Right lobe of liver (tissue), 6 donors: ENCODE measurements at regions not wholly inside any gene's neighbourhood (a gene's known extent, or its start where the extent isn't known, plus 50 kb on each side); places are given as distances from the start of the nearest gene placed in this dataset.

Experiments used
- ATAC-seq, 4 donors: fragments of 200-7000 bp; cut with Tn5 transposase; one replicate each; pipeline ENCODE4 v1.9.1; 2020; ENCODE audit warnings: mild to moderate bottlenecking in 4 of 4, moderate library complexity in 4 of 4
- DNase-seq, 3 donors: peaks; one replicate each; pipeline ENCODE4 v3.0.0-alpha.2; 2020
- H3K27ac ChIP-seq, 3 donors: fragments of 200-600 bp; one replicate each; pipeline ENCODE4 v1.8.0; 2022
- H3K27me3 ChIP-seq, 2 donors: fragments of 200-600 bp; one replicate each; pipeline ENCODE4 v1.8.0; 2022
- H3K36me3 ChIP-seq, 4 donors: fragments of 200-600 bp; sonication (generic) in 1 of 4; one replicate each; pipeline versions ENCODE4 v1.5.1 to v1.8.0; 2017 to 2022; ENCODE audit warnings: control low read depth in 1 of 4
- H3K4me1 ChIP-seq, 4 donors: fragments of 200-600 bp; sonication (generic) in 1 of 4; one replicate each; pipeline versions ENCODE4 v1.5.1 to v1.8.0; 2017 to 2022; ENCODE audit warnings: control low read depth in 1 of 4
- H3K4me3 ChIP-seq, 3 donors: fragments of 200-600 bp; one replicate each; pipeline ENCODE4 v1.8.0; 2022
- H3K9me3 ChIP-seq, 4 donors: fragments of 200-600 bp; sonication (generic) in 1 of 4; one replicate each; pipeline versions ENCODE4 v1.5.1 to v1.8.0; 2017 to 2022; ENCODE audit warnings: control low read depth in 1 of 4
- CTCF ChIP-seq, 4 donors: fragments of 200-600 bp in 3 of 4; fragments of 450-650 bp in 1 of 4; IDR thresholded peaks; one replicate each; pipeline versions ENCODE4 v1.5.1 to v1.8.0; 2016 to 2022; ENCODE audit warnings: antibody characterized with exemption in 4 of 4, mild to moderate bottlenecking in 2 of 4
- POLR2A ChIP-seq: fragments of 450-650 bp; IDR thresholded peaks from one replicate; pipeline ENCODE4 v1.6.1; 2017; ENCODE audit warnings: antibody characterized with exemption, mild to moderate bottlenecking
- WGBS: methylation state at CpG from one replicate; pipeline ENCODE4 v1.1.6; 2018; ENCODE audit warnings: low coverage, low lambda C conversion rate; ENCODE audit not compliant: insufficient coverage; ENCODE audit errors: missing lambda C conversion rate; 5-methylcytosine and 5-hydroxymethylcytosine counted together
- intact Hi-C, 2 donors: fragments of 100-400 bp; cut with DNase I; formaldehyde crosslinking; loops; one replicate each; pipeline versions ENCODE4 v1.11.2 to v1.14.1; 2022
- donor health status: DM: no; HTN: yes; CAD: no.
- donor health status: DM: no; HTN: no; CAD: no.
- donor health status: DM: no; HTN: no; CAD: no.
- donor health status: DM: no; HTN: yes; CAD: no.
- donor health status: DM: no; HTN: yes; CAD: no.

- Histone ChIP-seq H3K27ac (no peak overlapping the region), H3K4me3 (no peak overlapping the region), H3K27me3 (no peaks in the 10 kb centered on the region), H3K9me3 (no peaks in the 10 kb centered on the region), H3K36me3 (no peaks in the 10 kb centered on the region), H3K4me1 (no peaks in the 10 kb centered on the region)
- DNase-seq, result no peak
- no peak for ATAC-seq
- intact Hi-C loops, result no loop called here
- WGBS, result 66% methylated on average over 4 of the region's 4 CpGs
- TF ChIP-seq POLR2A (no peak), CTCF (IDR thresholded peaks at IDR 0.05) (no peak)
Observed at GRCh38 chr1:72516264-72516663, 233.9 kb upstream of the NEGR1 start.

- ATAC-seq (no peak), DNase-seq (no peak)
- WGBS, result 30% methylated on average over 5 of the region's 5 CpGs
- no peaks in the 10 kb centered on the region for H3K9me3 ChIP-seq
- no peak overlapping the region for H3K4me3 ChIP-seq
- H3K27me3 ChIP-seq, result no peaks in the 10 kb centered on the region
- intact Hi-C loops, result no loop called here
- no peak for TF ChIP-seq CTCF (IDR thresholded peaks at IDR 0.05)
- no peak for TF ChIP-seq POLR2A
- H3K27ac ChIP-seq, result no peak overlapping the region
- H3K36me3 ChIP-seq, result no peaks in the 10 kb centered on the region
- no peaks in the 10 kb centered on the region for H3K4me1 ChIP-seq
Observed at GRCh38 chr1:72498371-72498770, 216.0 kb upstream of the NEGR1 start.

GRCh38 chr1:72489801-72490200 lies 207.5 kb upstream of the NEGR1 start:
- intact Hi-C loops, result no loop called here
- TF ChIP-seq CTCF (IDR thresholded peaks at IDR 0.05) (no peak), POLR2A (no peak)
- Histone ChIP-seq H3K27ac (no peak overlapping the region), H3K27me3 (no peaks in the 10 kb centered on the region), H3K36me3 (no peaks in the 10 kb centered on the region), H3K4me1 (no peaks in the 10 kb centered on the region), H3K4me3 (no peak overlapping the region), H3K9me3 (no peaks in the 10 kb centered on the region)
- ATAC-seq (no peak), DNase-seq (no peak)

GRCh38 chr1:72485801-72486200 lies 203.5 kb upstream of the NEGR1 start:
- 18% methylated on average over 1 of the region's 1 CpG for WGBS
- ATAC-seq, result no peak
- Histone ChIP-seq H3K9me3 (no peaks in the 10 kb centered on the region), H3K4me1 (no peaks in the 10 kb centered on the region), H3K27ac (no peak overlapping the region), H3K36me3 (no peaks in the 10 kb centered on the region), H3K27me3 (no peaks in the 10 kb centered on the region), H3K4me3 (no peak overlapping the region)
- intact Hi-C loops, result no loop called here
- no peak for TF ChIP-seq POLR2A
- TF ChIP-seq CTCF (IDR thresholded peaks at IDR 0.05), result no peak
- no peak for DNase-seq

GRCh38 chr1:72483846-72484357 lies 201.6 kb upstream of the NEGR1 start:
- ATAC-seq, result no peak
- no peaks in the 10 kb centered on the region for H3K4me1 ChIP-seq
- no peak overlapping the region for H3K4me3 ChIP-seq
- intact Hi-C loops, result no loop called here
- H3K27me3 ChIP-seq, result no peaks in the 10 kb centered on the region
- H3K27ac ChIP-seq, result no peak overlapping the region
- H3K9me3 ChIP-seq, result no peaks in the 10 kb centered on the region
- DNase-seq, result no peak
- TF ChIP-seq CTCF (IDR thresholded peaks at IDR 0.05), result no peak
- no peak for TF ChIP-seq POLR2A
- H3K36me3 ChIP-seq, result no peaks in the 10 kb centered on the region
